NCI-H345 (cell line): ENCODE measurements at regions not wholly inside any gene's neighbourhood (a gene's known extent, or its start where the extent isn't known, plus 50 kb on each side); places are given as distances from the start of the nearest gene placed in this dataset.
"Not testable (repeated sequence)": the region's sequence is repeated elsewhere in the genome, so short reads cannot be mapped to it uniquely, and the experiment has no call there.

Experiments used
- DNase-seq: peaks from one replicate; lab custom pipeline; 2025; lab: John Stamatoyannopoulos, UW

DNA sequence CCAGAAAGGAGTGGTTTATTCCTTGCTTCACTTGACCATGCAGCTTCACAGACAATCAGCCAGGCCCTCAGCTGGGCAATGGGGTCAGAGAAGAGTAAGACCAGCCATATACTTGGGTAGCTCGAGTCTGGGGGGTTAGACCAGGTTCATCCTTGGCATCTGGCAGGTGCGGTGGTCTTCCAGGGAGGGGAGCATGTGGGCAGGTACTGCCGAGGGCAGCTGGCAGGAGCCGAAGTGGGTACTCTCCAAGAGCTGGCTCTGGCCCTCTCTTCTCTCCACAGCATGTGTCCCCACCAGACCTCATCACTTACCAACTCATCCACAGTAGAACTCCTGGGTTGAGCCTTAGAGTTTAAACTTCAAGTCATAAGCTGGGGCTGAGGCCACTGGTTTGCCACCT is 156.8 kb downstream of the FOXD2 start:
- DNase-seq, result no peak

DNA sequence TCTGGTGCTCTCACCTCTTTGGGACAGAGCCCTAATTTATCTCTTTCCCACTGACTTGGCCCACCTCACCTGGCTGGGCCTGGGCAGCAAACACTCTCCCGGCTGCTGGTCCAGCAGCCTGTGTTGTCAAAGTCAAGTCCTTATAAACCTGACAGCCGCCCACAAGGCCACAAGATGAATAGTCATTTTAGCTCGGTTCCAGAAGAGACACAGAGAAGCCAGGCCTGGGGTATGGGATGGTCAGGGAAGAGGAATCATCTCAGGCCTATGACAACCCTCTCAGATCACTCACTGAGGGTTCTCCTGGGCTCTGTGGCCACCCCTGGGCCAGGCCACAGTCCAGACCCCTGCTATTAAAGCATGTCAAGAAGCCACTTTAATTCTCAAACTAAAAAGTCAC is 158.5 kb downstream of the FOXD2 start:
- DNase-seq, result no peak

DNA sequence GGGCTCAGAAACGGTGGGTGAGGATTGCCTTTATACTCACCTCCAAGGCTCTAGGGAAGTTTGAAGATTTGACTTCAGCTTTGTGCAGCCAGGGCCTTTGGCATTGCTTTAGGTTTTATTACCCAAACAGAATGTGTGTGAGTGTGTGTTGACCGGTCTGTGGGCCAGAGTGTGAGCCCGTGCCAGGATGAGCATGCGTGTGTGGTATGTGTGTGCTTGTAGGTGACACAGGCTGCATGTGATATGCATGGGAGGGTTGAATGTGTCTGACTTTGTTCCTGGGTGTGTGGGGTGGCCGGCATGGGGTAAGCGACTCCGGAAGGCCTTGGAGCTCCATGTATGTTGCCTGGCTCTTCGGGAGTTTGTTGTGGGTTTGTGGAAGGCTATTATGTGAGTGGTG is 160.5 kb downstream of the FOXD2 start:
- no peak for DNase-seq

- DNase-seq, result no peak
These were observed 161.9 kb downstream of the FOXD2 start for GRCh38 chr1:47599777-47600176.

DNA sequence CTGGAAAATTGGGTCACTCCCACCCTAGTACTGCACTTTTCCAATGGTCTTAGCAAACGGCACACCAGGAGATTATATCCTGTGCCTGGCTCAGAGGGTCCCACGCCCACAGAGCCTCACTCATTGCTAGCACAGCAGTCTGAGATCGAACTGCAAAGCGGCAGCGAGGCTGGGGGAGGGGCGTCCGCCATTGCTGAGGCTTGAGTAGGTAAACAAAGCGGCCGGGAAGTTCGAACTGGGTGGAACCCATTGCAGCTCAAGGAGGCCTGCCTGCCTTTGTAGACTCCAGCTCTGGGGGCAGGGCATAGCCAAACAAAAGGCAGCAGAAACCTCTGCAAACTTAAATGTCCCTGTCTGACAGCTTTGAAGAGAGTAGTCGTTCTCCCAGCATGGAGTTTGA is 164.6 kb downstream of the FOXD2 start:
- DNase-seq, result not testable (repeated sequence)

GRCh38 chr1:47604869-47605268 is 167.0 kb downstream of the FOXD2 start:
- DNase-seq, result not testable (repeated sequence)

- no peak for DNase-seq
These were observed 170.5 kb downstream of the FOXD2 start for GRCh38 chr1:47608296-47608875.

DNA sequence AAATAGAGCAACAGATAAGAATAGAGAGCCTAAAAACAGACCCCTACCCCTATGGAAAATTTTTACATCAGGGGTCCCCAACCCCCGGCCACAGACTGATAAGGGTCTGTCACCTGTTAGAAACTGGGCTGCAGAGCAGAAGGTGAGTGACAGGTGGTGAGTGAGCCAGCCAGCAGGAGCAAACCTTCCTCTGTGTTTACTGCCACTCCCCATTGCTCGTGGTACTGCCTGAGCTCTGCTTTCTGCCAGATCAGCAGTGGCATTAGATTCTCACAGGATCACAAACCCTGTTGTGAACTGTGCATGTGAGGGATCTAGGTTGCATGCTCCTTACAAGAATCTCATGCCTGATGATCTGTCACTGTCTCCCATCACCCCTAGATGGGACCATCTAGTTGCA is 174.1 kb downstream of the FOXD2 start:
- peak; percentile 7 for DNase-seq

DNA sequence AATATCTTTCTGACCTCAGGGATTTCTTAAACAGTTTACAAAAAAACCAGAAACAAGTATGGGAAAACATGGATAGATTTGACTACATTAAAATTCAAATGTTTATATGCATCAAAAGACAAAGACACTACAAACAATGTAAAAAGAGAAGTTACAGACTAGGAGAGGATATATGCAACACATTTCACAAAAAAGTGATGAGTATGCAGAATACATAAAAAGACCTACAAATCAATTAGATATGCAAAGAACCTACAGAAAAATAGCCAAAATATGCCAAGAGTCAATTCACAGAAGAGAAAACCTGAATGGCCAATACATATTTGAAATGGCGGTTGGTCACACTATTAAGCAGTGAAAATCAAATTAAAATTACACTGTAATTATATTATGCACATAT is 175.0 kb downstream of the FOXD2 start:
- DNase-seq, result no peak

DNA sequence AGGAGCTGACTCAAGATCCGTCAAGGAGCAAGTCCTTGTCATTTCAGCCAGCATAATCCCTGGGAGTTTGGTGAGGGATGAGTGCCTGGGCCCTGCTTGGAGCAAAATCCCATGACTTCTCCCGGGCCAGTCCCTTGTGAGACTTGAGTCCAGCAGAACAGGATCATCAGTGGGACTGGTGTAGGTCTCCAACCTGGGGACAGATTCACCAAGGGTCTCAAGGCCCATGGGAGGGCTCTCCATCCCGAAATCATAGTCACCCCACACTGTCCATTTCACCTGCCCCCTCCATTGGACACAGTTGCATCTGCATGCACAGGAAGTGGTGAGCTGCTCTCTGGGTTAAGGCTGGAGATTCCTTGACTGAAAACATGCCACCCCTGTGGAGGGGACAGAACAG is 178.2 kb downstream of the FOXD2 start:
- no peak for DNase-seq

DNA sequence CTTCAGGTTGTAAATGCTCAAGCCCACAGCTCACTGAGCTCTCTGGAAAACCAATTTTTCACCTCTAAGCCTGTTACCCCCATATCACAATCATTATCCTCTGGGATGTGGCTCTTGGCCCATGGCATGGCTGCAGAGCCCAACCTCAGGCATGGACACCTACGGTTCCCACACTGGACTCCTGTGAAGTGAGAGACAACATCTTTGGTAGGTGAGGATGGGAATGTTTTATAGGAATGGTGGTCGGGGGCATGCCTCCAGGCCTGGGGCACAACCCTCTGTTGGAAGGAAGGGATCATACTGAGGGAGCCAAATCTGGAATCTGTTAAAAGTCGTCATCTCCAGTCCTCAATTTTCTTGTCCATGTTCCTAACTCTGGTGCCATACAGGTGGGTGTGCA is 179.1 kb downstream of the FOXD2 start:
- no peak for DNase-seq

GRCh38 chr1:47617381-47618221 is 179.8 kb downstream of the FOXD2 start:
- no peak for DNase-seq

DNA sequence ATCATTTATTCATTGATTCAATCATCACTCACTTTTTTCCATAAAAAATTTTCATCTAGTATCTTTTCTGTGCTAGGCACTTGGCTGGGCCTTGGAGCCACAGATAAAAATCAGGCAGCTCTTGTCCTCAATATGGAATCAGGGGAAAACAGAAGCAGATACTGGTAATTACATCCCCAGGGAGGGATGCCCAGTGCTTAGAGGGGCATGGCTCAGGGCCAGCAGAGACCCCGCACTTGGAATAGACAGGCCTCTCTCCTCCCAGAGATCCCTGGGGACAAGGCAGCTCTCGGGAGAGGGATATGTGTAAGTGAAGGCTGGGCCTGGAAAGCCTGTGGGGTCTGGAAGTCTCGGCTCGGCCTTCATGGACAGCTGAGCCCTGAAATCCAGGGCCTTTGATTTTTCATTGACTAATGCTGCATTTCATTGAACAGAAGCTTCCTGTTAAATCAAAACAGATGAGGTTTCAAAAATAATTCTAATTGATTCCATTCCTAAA is 180.4 kb downstream of the FOXD2 start:
- DNase-seq, result no peak

DNA sequence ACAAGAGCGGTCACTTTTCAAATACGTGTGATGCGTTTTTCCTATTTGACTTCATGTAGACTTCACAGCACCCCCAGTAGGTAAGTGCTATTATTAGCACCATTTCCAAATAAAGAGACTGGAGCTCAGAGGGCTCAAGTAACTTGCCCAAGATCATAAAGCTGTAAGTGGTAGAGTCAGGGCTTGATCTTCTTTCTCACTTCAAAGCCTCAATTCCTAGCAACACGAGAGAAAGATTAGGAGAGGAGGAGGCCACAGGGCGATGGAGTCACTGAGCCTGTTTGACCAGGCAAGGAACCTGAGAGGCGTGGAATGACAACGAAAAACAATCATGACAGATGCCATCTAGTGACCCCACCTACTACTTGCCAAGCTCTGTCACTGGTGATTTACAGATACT is 181.0 kb downstream of the FOXD2 start:
- DNase-seq, result no peak

- DNase-seq, result no peak
These were observed 183.6 kb downstream of the FOXD2 start for GRCh38 chr1:47621483-47621882.

DNA sequence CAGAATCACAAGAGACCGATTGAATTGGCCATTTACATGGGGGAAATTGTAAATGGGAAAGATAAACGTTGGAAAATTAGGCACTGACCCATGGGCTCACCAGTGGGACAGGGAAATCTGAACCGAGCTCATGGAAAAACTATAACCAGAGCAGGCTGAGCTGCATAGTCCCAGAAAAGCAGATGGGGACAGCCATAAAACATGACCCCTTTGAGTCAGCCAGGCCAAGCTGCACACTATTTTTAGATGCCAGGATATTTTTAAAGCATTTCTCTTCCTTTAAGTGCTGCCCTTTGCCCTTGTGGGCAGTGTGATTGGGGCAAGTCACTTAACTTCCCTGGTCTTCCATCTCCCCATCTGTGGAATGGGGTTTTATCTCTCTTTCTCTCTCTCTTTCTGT is 184.1 kb downstream of the FOXD2 start:
- no peak for DNase-seq

- no peak for DNase-seq
These were observed 185.1 kb downstream of the FOXD2 start for GRCh38 chr1:47622776-47623556.

- no peak for DNase-seq
These were observed 185.7 kb downstream of the FOXD2 start for GRCh38 chr1:47623557-47623940.

DNA sequence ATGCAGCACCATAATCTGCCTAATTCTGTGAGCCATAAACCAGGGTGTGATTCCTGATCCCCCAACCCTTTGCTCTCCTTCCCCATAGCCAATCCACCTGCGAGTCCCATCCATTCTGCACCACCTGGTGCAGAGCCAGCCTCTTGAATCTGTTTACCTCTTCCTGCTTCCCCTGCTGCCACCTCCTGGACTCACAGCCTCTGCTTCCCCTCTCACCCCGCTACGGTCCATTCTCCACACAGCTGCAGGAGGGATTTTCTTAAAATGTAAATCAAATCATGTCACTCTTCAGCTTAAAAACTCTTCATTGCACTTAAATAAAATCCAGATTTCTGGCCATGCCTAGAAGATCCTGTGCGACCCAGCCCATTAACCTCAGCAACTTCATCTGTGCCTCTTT is 186.7 kb downstream of the FOXD2 start:
- DNase-seq, result peak; percentile 52

- no peak for DNase-seq
These were observed 189.2 kb downstream of the FOXD2 start for GRCh38 chr1:47627016-47627415.

DNA sequence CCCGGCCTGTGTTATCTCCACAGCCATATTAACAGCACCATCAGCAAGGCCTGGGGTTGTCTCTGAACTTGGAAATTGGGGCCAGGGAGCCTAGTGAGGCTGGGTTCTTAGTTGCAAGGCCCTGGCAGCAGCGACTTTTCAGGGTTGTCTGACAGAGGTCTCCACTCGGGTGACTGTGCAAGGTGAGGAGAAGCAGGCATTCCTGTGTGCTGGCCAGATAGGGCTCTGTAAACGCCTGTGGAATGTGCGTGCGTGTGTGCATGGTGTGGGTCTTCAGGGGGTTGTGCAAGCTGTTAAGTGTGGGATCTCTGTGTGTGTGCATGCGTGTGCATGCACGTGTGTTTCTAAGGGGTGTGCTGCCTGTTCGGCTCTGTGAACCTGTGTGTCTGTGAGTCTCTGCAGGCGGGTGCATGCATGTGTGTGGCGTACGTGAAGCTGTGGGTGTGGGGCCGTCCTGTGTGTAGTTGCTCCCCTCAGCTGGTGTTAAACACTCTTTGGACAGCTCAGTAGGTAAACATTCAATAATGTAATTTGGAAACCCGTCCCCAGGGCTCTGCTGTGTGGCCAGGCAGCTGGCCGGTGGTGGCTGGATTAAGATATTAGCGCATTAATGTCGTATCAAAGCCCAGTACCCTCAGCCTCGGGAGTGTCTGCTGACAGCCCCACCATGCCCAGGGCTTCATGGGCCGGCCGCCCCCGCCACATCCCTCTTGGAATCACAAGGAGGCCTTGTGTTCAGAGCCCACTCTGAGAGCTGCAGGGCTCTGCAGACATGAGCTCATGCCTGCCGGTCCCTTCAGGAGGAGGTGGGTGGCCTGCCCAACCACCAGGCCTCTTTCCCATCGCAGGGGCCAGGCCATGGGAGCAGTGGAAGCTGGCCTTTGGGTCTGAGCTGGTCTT is 189.9 kb downstream of the FOXD2 start:
- DNase-seq, result no peak

DNA sequence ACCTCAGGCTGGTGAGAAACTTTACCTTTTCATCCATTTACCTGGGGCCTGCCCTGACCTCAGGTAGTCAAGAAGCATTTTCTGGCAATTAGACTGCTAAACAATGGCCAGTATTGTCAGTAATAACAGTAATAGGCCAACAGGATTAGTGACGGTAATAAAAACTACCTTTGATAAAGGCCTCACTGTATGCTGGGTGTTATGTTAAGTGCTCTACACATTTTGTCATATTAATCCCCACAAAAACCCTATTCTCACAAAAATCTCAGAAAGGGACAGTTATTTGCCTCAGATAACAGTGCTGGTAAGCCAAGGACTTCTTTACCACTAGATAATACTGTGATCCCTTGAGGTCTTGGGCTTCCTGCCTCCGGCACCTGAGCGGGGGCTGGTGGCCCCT is 191.4 kb downstream of the FOXD2 start:
- no peak for DNase-seq
